Loucy (cell line): ENCODE measurements at regions not wholly inside any gene's neighbourhood (a gene's known extent, or its start where the extent isn't known, plus 50 kb on each side); places are given as distances from the start of the nearest gene placed in this dataset.

Source experiments
- H2AFZ ChIP-seq: fragments of 200-600 bp; sonication (generic); 2 replicates; pipeline ENCODE4 v1.6.0; 2016; ENCODE audit warnings: antibody characterized with exemption, mild to moderate bottlenecking, low read length, moderate library complexity
- H3F3A ChIP-seq: fragments of 200-600 bp; 2 replicates; pipeline ENCODE4 v1.6.0; 2016; ENCODE audit warnings: antibody characterized with exemption, low read depth, mild to moderate bottlenecking
- H3K27me3 ChIP-seq: fragments of 200-600 bp; sonication (generic); 2 replicates; pipeline ENCODE4 v1.6.1; 2014; ENCODE audit warnings: low read length, mild to moderate bottlenecking; ENCODE audit not compliant: insufficient read depth, poor library complexity, severe bottlenecking
- H3K36me3 ChIP-seq: fragments of 200-600 bp; sonication (generic); 2 replicates; pipeline ENCODE4 v1.6.1; 2016; ENCODE audit warnings: low read length; ENCODE audit not compliant: insufficient read depth
- H3K4me1 ChIP-seq: fragments of 200-600 bp; sonication (generic); 2 replicates; pipeline ENCODE4 v1.5.1; 2014; ENCODE audit warnings: low read length, mild to moderate bottlenecking; ENCODE audit not compliant: insufficient read depth, poor library complexity, severe bottlenecking
- H3K4me2 ChIP-seq: fragments of 200-600 bp; sonication (generic); 2 replicates; pipeline ENCODE4 v1.6.0; 2014; ENCODE audit warnings: antibody characterized with exemption, low read length, low read depth, mild to moderate bottlenecking; ENCODE audit not compliant: poor library complexity, severe bottlenecking
- H3K4me3 ChIP-seq: fragments of 200-600 bp; sonication (generic); 2 replicates; pipeline ENCODE4 v1.5.1; 2014; ENCODE audit warnings: low read length, mild to moderate bottlenecking, mixed read lengths; ENCODE audit not compliant: poor library complexity, severe bottlenecking
- H3K79me2 ChIP-seq: fragments of 200-600 bp; sonication (generic); 2 replicates; pipeline ENCODE4 v1.6.1; 2014; ENCODE audit warnings: low read length; ENCODE audit not compliant: insufficient read depth
- H3K9ac ChIP-seq: fragments of 200-600 bp; sonication (generic); 2 replicates; pipeline ENCODE4 v1.6.0; 2014; ENCODE audit warnings: mild to moderate bottlenecking, low read depth, low read length, moderate library complexity; ENCODE audit not compliant: poor library complexity, severe bottlenecking
- H3K9me2 ChIP-seq: fragments of 200-600 bp; sonication (generic); replicated peaks from 2 replicates; pipeline ENCODE4 v1.6.1; 2016; ENCODE audit warnings: low read depth, low read length, mixed read lengths
- H3K9me3 ChIP-seq: fragments of 200-600 bp; sonication (generic); 2 replicates; pipeline ENCODE4 v1.6.1; 2014; ENCODE audit warnings: mild to moderate bottlenecking, antibody characterized with exemption, low read length, low read depth; ENCODE audit not compliant: insufficient read depth
- H4K20me1 ChIP-seq: fragments of 200-600 bp; sonication (generic); 2 replicates; pipeline ENCODE4 v1.6.0; 2014; ENCODE audit warnings: antibody characterized with exemption, low read length, mild to moderate bottlenecking; ENCODE audit not compliant: insufficient read depth, poor library complexity, severe bottlenecking
- CTCF ChIP-seq: fragments of 200-600 bp; sonication (generic); conservative IDR thresholded peaks from 2 replicates; pipeline ENCODE4 v1.5.1; 2014; ENCODE audit warnings: mild to moderate bottlenecking, antibody characterized with exemption, low read length
- EZH2phosphoT487 ChIP-seq: fragments of 200-600 bp; IDR thresholded peaks from 2 replicates; pipeline ENCODE4 v1.6.1; 2018; ENCODE audit warnings: antibody characterized with exemption, mild to moderate bottlenecking, moderate library complexity, borderline replicate concordance

DNA sequence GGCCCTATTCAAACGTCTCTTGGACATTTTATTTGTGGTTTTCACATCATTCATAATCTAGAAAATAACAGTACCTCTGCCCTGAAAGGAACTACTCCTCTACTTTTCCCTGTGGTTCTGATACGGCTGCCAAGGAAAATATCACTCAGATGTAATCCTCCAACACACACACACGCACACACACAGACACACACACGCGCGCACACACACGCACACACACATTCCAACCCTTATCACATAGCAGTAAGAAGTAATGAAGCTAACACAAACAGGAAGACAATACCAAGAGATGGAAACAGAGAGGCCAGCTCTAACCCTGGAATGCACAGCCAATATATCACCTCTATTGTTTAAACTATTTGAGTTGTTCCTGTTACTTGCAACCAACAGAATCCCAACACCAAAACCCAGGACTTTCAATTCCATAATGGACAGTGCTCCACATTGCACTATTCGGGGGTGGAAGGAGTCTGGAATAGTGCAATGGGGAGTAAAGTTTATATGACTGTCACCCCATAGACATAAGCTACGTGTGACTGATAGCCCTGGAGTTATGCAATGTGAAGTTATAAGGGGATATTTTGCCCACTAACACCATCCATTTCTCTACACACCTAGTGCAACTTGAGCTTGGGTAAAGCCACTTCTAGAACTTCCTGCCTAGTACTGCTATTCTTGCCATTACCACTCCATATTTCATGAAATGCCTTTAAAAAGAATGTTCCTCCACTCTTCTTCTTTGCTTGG lies 71.3 kb upstream of the FNDC3B start:
- TF ChIP-seq EZH2phosphoT487 (no peak), CTCF (no peak)
- Histone ChIP-seq H4K20me1 (no peaks in the 10 kb centered on the region), H3K4me1 (no peaks in the 10 kb centered on the region), H3K79me2 (no peaks in the 10 kb centered on the region), H3K9me2 (no peaks in the 10 kb centered on the region), H3K27me3 (no peaks in the 10 kb centered on the region), H3K4me3 (no peak overlapping the region), H3K9me3 (no peaks in the 10 kb centered on the region), H3K9ac (no peak overlapping the region), H2AFZ (no peak overlapping the region), H3K4me2 (no peak overlapping the region), H3K36me3 (no peaks in the 10 kb centered on the region), H3F3A (no peaks in the 10 kb centered on the region)

DNA sequence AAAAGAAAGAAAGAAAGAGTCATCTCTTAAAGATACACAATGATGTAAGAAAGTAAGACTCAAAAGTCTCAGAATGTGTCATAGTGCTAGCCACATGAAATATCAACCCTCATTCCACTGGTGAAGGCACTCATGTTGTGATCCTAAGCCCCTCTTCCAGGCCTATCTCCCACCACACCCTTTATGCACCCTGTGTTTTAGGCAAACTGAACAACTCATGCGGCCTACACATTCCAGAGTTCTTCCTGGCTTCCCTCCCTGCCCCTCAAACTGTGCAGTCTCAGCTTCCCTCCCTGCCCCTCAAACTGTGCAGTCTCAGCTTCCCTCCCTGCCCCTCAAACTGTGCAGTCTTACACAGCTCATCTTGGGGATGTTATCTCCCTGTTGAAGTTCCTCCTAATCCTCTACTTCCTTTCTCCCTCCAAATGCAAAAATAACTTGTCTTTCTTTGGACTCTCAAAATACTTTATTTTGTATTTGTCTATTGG lies 69.0 kb upstream of the FNDC3B start:
- Histone ChIP-seq H4K20me1 (no peaks in the 10 kb centered on the region), H3K9me3 (no peaks in the 10 kb centered on the region), H3K9ac (no peak overlapping the region), H3K27me3 (no peaks in the 10 kb centered on the region), H3K9me2 (no peaks in the 10 kb centered on the region), H3K4me2 (no peak overlapping the region), H3K36me3 (no peaks in the 10 kb centered on the region), H3K4me1 (peaks cover 10% of the 10 kb centered on the region), H3K4me3 (no peak overlapping the region), H3K79me2 (no peaks in the 10 kb centered on the region), H2AFZ (peak overlapping the region; percentile 31; the same call in 1 of the 2 replicates), H3F3A (no peaks in the 10 kb centered on the region)
- TF ChIP-seq EZH2phosphoT487, result no peak
- no peak for TF ChIP-seq CTCF

DNA sequence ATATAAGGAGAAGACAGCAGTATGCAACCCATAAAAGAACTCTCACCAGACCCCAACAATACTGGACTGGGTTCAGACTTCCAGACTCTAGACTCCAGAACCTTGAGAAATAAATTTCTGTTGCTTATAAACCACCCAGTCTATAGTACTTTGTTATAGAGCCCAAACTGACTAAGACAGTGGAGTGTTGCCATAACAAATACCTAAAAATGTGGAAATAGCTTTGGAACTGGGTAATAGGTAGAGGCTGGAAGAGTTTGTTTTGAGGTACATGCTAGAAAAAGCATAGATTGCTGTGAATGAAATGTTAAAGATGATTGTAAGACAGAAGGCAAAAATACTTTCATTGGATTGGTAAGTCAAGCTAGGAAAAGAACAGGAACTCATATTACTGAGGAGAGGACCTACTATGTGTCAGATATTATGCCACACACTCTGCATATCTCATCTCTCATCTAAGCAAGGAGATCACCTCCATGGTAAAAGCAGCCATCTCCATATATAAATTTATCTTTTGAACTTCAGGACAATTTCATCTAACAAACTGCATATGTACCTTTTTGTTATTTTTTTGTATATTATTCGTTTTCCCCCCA lies 67.4 kb upstream of the FNDC3B start:
- no peaks in the 10 kb centered on the region for H3K9me2 ChIP-seq
- no peaks in the 10 kb centered on the region for H3K36me3 ChIP-seq
- peak overlapping the region; percentile 57 for H2AFZ ChIP-seq
- TF ChIP-seq EZH2phosphoT487 (no peak), CTCF (no peak)
- no peaks in the 10 kb centered on the region for H3K9me3 ChIP-seq
- no peaks in the 10 kb centered on the region for H3F3A ChIP-seq
- H4K20me1 ChIP-seq, result no peaks in the 10 kb centered on the region
- no peaks in the 10 kb centered on the region for H3K79me2 ChIP-seq
- no peaks in the 10 kb centered on the region for H3K27me3 ChIP-seq
- no peak overlapping the region for H3K4me3 ChIP-seq
- no peak overlapping the region for H3K4me2 ChIP-seq
- H3K9ac ChIP-seq, result no peak overlapping the region
- H3K4me1 ChIP-seq, result peaks cover 26% of the 10 kb centered on the region
